Common myeloid progenitor, CD34-positive (primary cell): ENCODE measurements at regions not wholly inside any gene's neighbourhood (a gene's known extent, or its start where the extent isn't known, plus 50 kb on each side); places are given as distances from the start of the nearest gene placed in this dataset.
"Not testable (repeated sequence)": the region's sequence is repeated elsewhere in the genome, so short reads cannot be mapped to it uniquely, and the experiment has no call there.

ENCODE experiments used
- CTCF ChIA-PET: fragments of 350-600 bp; sonication (Branson Sonifier 250); formaldehyde crosslinking; loops from one replicate; lab custom pipeline; 2021; ENCODE audit warnings: antibody characterized with exemption; lab: Charles Lee
- POLR2A ChIA-PET: fragments of 350-600 bp; sonication (Branson Sonifier 250); formaldehyde crosslinking; loops from one replicate; lab custom pipeline; 2021; ENCODE audit warnings: antibody characterized with exemption; lab: Charles Lee
- DNase-seq, 3 donors: peaks; one replicate each; pipeline versions ENCODE4 v3.0.0 to v3.0.0-alpha.2; 2013
- H3K27ac ChIP-seq, 2 experiments: 1 replicate in 1 of 2; 2 replicates in 1 of 2; pipeline ENCODE4 v1.7.0; 2013; ENCODE audit warnings: inconsistent platforms in 2 of 2, low read length in 2 of 2, mild to moderate bottlenecking in 2 of 2, low read depth in 1 of 2, moderate library complexity in 1 of 2; ENCODE audit not compliant: severe bottlenecking in 2 of 2, insufficient read depth in 1 of 2, poor library complexity in 1 of 2
- H3K27me3 ChIP-seq, 5 experiments: replicated peaks in 2 of 5; 1 replicate in 3 of 5; 2 replicates in 2 of 5; pipeline versions ENCODE4 v1.6.1 to v1.7.0; 2013; ENCODE audit warnings: low read length in 4 of 5, mild to moderate bottlenecking in 2 of 5, moderate library complexity in 2 of 5, inconsistent platforms in 1 of 5; ENCODE audit not compliant: insufficient read depth in 5 of 5, control insufficient read depth in 4 of 5
- H3K36me3 ChIP-seq, 4 experiments: 1 replicate in 2 of 4; 2 replicates in 2 of 4; pipeline versions ENCODE4 v1.6.1 to v1.7.0; 2013; ENCODE audit warnings: low read length in 3 of 4, control low read depth in 1 of 4, mild to moderate bottlenecking in 1 of 4; ENCODE audit not compliant: control insufficient read depth in 4 of 4, insufficient read depth in 4 of 4
- H3K4me1 ChIP-seq, 4 experiments: 1 replicate in 3 of 4; 2 replicates in 1 of 4; pipeline versions ENCODE4 v1.6.1 to v1.7.1; 2013; ENCODE audit warnings: low read length in 3 of 4, mild to moderate bottlenecking in 3 of 4, control low read depth in 1 of 4, inconsistent platforms in 1 of 4, moderate library complexity in 1 of 4; ENCODE audit not compliant: control insufficient read depth in 4 of 4, insufficient read depth in 4 of 4; ENCODE audit errors: control extremely low read depth in 1 of 4
- H3K4me3 ChIP-seq, 7 experiments: 1 replicate in 4 of 7; 2 replicates in 3 of 7; pipeline versions ENCODE4 v1.5.1 to v1.7.0; 2013; ENCODE audit warnings: mild to moderate bottlenecking in 7 of 7, low read length in 6 of 7, moderate library complexity in 6 of 7, inconsistent platforms in 2 of 7, low read depth in 2 of 7, control low read depth in 1 of 7; ENCODE audit not compliant: insufficient read depth in 4 of 7, control insufficient read depth in 1 of 7; ENCODE audit errors: extremely low read depth in 1 of 7
- H3K9me3 ChIP-seq, 5 experiments: 1 replicate in 4 of 5; 2 replicates in 1 of 5; pipeline versions ENCODE4 v1.6.1 to v1.7.1; 2013; ENCODE audit warnings: low read length in 4 of 5, mild to moderate bottlenecking in 2 of 5, inconsistent platforms in 1 of 5, low read depth in 1 of 5, moderate library complexity in 1 of 5; ENCODE audit not compliant: control insufficient read depth in 4 of 5, insufficient read depth in 2 of 5; ENCODE audit errors: control extremely low read depth in 1 of 5
- WGBS: methylation state at CpG from one replicate; pipeline ENCODE4 v1.1.5; 2013; ENCODE audit not compliant: insufficient coverage; 5-methylcytosine and 5-hydroxymethylcytosine counted together

DNA sequence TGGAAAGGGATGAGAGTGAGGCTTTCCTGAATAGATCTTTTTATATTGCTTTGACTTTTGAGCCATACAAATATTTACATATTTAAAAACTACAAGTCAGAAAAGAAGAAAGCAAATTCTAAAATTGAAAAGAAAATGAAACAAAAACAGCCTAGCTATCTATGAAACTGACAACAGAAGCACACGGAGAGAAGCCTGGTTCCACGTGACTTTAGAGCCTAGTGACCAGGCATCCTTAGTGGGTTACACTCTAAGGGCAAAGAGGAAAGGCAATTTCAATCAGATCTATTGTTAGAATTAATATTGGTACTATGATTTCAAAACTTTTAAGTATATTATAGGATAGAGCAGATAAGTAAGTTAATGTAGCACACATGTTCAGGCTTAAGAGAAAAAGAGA, 185.0 kb downstream of the KLRB1 start:
- H3K27me3 ChIP-seq, DNase-seq, CTCF ChIA-PET, H3K4me1 ChIP-seq, H3K27ac ChIP-seq, POLR2A ChIA-PET, H3K4me3 ChIP-seq, H3K9me3 ChIP-seq: not testable (repeated sequence)
- WGBS, result no CpG with 5 or more reads among the region's 2 CpGs
- peaks cover 0 to 19% (median 1%) of the 10 kb centered on the region in 4 experiments for H3K36me3 ChIP-seq

DNA sequence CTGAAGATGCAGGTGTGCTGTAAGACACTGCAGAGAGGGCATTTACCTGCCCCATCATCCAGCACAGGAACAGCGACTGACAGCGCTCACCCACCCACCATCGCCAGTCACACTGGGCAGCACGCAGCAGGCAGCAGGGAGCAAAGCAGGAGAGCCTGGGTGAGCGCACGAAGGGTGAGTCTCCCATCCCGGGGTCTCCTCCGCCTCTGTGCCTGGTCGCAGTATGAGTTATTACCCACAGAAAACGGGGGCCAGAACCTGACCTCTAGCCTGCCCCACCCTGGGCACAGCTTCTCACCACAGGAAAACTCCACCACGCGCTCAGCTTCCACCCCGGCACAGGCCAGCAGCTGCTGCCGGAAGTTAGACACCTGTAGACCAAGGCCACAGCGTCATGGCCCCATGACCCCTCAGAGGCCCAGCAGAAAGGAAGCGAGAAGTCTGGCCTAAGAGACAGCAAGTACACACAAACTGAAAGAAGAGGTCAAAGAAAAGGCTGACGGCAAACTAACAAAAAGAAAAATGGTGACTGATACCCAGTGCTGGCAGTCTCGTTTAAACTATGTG, 186.1 kb downstream of the KLRB1 start:
- H3K27ac ChIP-seq, H3K9me3 ChIP-seq, H3K27me3 ChIP-seq, CTCF ChIA-PET, POLR2A ChIA-PET, H3K4me1 ChIP-seq, DNase-seq, H3K4me3 ChIP-seq: not testable (repeated sequence)
- 100% methylated on average over 1 of the region's 18 CpGs for WGBS
- H3K36me3 ChIP-seq, result peaks cover 0 to 19% (median 1%) of the 10 kb centered on the region in 4 experiments

DNA sequence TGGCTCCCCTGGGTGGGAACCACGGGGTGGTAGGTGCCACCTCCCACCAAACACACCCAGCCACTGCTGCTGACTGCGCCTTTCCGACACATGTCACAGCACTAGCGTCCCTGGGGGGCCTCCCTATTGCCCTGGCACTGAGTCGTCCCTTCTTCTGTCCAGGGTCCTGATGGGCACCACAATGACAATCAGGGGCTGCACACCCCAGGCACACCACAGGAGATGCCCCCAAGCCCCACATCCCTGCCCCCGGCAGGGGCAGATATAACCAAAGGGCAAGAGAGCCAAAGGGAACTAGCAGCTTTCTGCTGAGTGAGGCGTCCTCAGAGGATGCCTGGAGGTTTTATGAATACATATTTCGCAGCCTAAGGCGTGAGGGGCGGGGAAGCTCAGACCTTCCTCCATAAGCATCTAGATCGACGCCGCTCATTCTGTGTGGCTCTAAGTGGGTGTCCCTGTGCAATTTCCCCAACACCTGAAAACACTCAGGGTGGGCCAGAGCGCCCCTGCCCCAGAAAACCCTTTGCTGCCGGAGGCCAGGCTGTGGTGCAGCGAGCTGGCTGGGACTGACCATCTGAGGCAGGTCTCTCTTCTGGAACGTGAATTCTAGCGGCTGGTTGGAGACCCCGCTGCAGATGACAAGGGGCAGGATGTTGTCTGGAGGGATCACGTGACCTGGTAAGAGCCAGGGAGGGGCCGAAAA, 186.7 kb downstream of the KLRB1 start:
- CTCF ChIA-PET, POLR2A ChIA-PET, H3K4me1 ChIP-seq, H3K4me3 ChIP-seq, H3K9me3 ChIP-seq, DNase-seq, H3K27me3 ChIP-seq, H3K27ac ChIP-seq: not testable (repeated sequence)
- 100% methylated on average over 6 of the region's 21 CpGs for WGBS
- peaks cover 0 to 17% (median 1%) of the 10 kb centered on the region in 4 experiments for H3K36me3 ChIP-seq

DNA sequence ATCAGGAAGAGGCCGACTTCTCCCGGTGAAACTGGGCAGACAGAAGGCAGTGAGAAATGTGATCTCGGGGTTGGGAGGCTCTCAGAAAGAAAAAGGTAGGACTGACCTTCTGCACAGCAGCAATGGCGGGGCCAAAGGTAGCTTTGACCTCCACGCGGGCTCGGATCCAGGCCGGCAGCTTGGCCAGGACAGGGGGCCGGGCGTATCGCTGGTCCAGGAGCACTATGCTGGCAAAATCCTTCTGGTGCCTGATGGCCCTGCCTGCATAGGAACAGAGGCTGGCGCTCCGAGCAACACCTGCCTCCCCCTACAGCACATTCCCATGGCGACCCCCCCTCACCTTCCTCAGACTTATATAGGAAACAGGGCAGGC, 189.1 kb downstream of the KLRB1 start:
- H3K4me3 ChIP-seq, H3K4me1 ChIP-seq, POLR2A ChIA-PET, H3K36me3 ChIP-seq, DNase-seq, H3K27me3 ChIP-seq, H3K27ac ChIP-seq, CTCF ChIA-PET, H3K9me3 ChIP-seq: not testable (repeated sequence)
- 100% methylated on average over 1 of the region's 14 CpGs for WGBS

DNA sequence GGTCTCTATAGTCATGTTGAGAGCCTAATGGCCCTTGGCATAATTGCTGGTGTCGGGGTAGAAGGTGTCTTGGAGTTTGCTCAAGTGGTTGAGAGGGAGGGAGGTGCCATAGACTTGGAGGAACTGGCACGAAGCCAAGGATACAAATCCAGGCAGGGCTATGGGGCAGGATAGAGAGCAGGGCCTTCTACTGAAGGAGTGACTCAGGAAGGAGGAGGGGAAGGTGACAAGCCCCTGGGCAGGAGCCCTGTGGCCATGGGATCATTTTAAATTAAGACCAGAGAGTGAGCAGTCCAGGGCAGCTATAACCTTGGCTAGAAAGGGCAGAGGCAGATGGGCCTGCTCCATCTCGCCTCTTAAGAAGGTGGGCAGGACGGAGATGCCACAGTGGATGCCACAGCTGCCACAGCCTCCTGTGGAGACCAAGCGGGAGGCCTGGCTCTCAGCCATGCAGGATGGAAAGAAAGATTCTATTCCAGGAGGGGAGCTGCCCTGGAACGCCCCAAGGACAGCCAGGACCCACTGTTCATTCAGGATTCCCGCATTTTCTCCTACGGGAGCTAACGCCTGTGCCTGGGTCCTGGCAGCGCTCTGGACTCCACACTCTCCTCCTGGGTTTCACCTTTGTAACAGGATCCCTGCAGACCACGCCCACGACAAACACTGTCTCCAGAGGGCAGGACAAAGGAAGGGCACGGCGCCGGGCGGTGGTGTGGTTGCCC, 189.6 kb downstream of the KLRB1 start:
- CTCF ChIA-PET, H3K4me3 ChIP-seq, H3K27ac ChIP-seq, POLR2A ChIA-PET, H3K9me3 ChIP-seq, DNase-seq, H3K4me1 ChIP-seq, H3K36me3 ChIP-seq, H3K27me3 ChIP-seq: not testable (repeated sequence)
- no CpG with 5 or more reads among the region's 16 CpGs for WGBS

DNA sequence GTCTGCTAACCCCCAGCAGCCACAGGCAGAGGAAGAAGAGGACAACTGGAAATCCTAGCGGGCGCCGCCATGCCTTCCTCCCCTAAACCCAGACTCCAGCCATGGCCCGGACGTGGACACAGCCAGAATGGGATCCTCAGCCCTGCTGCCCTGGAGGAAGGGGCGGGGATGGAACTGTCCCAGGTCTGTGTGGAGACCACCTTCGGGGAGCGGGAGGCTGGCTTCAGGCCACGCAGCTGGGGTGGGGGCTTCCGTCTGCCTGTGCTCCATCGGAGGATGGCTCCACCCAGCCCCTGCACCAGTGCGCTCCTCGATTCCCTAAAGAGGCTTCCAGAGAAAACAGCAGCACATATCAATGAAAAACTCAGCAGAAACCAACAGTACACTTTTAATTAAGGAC, 190.4 kb downstream of the KLRB1 start:
- H3K27ac ChIP-seq, H3K36me3 ChIP-seq, CTCF ChIA-PET, H3K27me3 ChIP-seq, H3K9me3 ChIP-seq, DNase-seq, H3K4me3 ChIP-seq, POLR2A ChIA-PET: not testable (repeated sequence)
- WGBS, result no CpG with 5 or more reads among the region's 13 CpGs
- H3K4me1 ChIP-seq, result peaks cover 0 to 13% (median 9%) of the 10 kb centered on the region in 4 experiments

DNA sequence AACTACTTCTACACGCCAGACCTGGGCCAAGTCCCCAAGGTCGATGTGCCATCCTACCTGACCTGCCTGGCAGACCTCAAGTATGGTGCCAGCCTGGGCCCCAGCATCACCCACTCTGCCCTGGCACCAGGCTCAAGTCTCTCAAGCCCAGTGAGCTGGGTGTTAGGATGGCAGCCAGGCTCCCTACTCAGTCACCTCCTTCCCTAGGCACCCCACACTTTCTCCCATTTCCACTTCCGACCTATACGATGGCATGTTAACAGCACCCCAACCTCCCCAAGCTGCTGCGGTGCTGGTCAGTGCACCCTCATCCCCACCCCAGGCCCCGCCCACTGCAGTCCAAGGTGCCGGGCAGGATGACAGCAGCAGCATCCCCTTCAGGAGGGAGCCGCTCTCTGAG, 191.4 kb downstream of the KLRB1 start:
- CTCF ChIA-PET, H3K36me3 ChIP-seq, H3K9me3 ChIP-seq, H3K27me3 ChIP-seq, DNase-seq, H3K27ac ChIP-seq, POLR2A ChIA-PET, H3K4me3 ChIP-seq: not testable (repeated sequence)
- WGBS, result no CpG with 5 or more reads among the region's 8 CpGs
- H3K4me1 ChIP-seq, result peaks cover 0 to 16% (median 9%) of the 10 kb centered on the region in 4 experiments
